ENCODE measurements at regions not wholly inside any gene's neighbourhood (a gene's known extent, or its start where the extent isn't known, plus 50 kb on each side); places are given as distances from the start of the nearest gene placed in this dataset.

DNA sequence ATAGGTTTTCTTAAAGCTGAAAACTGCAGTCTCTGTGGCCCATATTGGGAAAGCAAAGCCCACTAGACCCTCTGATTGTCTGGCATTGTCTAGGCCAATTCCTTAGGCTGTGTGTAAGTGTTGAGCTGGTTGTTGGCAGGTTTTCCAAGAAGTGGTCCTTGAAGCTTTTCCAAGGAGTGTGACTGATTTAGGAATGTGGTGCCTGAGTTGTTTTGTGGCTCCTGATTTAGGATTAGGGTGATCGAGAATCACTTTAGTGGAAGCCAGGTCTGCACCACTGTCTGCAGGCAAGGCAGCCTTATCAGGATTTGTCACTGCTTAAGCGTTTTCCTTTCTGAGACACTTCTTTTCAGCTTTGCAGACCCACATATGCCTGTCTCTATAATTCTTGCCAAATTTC, 339.0 kb upstream of the DDX53 start:
- H3K27me3 Mint-ChIP-seq (ENCODE audit: insufficient read depth) = no peaks in the 10 kb centered on the region
- WGBS, 2 experiments (ENCODE audit: insufficient coverage in 1 of 2, insufficient read length in 1 of 2) = 88% methylated on average over 2 of the region's 2 CpGs; no CpG with 5 or more reads in 1 of the 2 experiments
- H3K9me3 Mint-ChIP-seq = peaks cover 6% of the 10 kb centered on the region
- no peak overlapping the region for H3K4me3 ChIP-seq (ENCODE audit: low read length)
- no peak for DNase-seq
- no peaks in the 10 kb centered on the region for H3K36me3 Mint-ChIP-seq (ENCODE audit: low read depth)
- TF ChIP-seq, protein P1, sequence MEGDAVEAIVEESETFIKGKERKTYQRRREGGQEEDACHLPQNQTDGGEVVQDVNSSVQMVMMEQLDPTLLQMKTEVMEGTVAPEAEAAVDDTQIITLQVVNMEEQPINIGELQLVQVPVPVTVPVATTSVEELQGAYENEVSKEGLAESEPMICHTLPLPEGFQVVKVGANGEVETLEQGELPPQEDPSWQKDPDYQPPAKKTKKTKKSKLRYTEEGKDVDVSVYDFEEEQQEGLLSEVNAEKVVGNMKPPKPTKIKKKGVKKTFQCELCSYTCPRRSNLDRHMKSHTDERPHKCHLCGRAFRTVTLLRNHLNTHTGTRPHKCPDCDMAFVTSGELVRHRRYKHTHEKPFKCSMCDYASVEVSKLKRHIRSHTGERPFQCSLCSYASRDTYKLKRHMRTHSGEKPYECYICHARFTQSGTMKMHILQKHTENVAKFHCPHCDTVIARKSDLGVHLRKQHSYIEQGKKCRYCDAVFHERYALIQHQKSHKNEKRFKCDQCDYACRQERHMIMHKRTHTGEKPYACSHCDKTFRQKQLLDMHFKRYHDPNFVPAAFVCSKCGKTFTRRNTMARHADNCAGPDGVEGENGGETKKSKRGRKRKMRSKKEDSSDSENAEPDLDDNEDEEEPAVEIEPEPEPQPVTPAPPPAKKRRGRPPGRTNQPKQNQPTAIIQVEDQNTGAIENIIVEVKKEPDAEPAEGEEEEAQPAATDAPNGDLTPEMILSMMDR (conservative IDR thresholded peaks at IDR 0.05) = no peak
- no peak overlapping the region for H3K4me3 Mint-ChIP-seq
- H3K27ac Mint-ChIP-seq = no peak overlapping the region
- no peaks in the 10 kb centered on the region for H3K27me3 ChIP-seq (ENCODE audit: control insufficient read depth, insufficient read depth, low read length, poor library complexity, severe bottlenecking)
- H3K27ac ChIP-seq (ENCODE audit: low read depth, low read length) = no peak overlapping the region
- H3K9ac ChIP-seq (ENCODE audit: extremely low read depth, low read length, poor library complexity, severe bottlenecking) = no peak overlapping the region
- peaks cover 9% of the 10 kb centered on the region for H3K9me3 ChIP-seq (ENCODE audit: control insufficient read depth, low read length)
- H3K4me1 ChIP-seq (ENCODE audit: control insufficient read depth, insufficient read depth, low read length) = no peaks in the 10 kb centered on the region
- peaks cover 23% of the 10 kb centered on the region for H3K4me1 Mint-ChIP-seq
- H3K36me3 ChIP-seq (ENCODE audit: control insufficient read depth, insufficient read depth, low read length) = no peaks in the 10 kb centered on the region

DNA sequence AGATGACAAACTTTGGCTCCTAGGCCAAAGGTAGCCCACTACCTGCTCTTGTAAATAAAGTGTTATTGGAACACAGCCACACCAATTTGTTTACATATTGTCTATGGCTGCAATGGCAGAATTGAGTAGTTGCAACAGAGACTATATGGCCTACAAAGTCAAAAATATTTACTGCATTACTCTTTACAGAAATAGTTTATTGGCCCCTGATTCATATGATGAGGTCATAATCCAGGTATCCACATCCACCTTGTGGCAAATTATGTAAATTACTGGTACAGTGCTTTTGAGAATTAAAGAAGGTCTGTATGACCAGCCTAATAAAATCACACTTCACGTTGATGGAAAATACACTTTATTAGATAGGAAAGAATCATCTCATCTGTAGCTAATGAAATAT, 337.0 kb upstream of the DDX53 start:
- no peak overlapping the region for H3K4me3 Mint-ChIP-seq
- H3K4me1 Mint-ChIP-seq = peaks cover 23% of the 10 kb centered on the region
- DNase-seq = no peak
- H3K4me1 ChIP-seq (ENCODE audit: control insufficient read depth, insufficient read depth, low read length) = no peaks in the 10 kb centered on the region
- no peaks in the 10 kb centered on the region for H3K36me3 Mint-ChIP-seq (ENCODE audit: low read depth)
- H3K36me3 ChIP-seq (ENCODE audit: control insufficient read depth, insufficient read depth, low read length) = no peaks in the 10 kb centered on the region
- H3K9me3 ChIP-seq (ENCODE audit: control insufficient read depth, low read length) = no peaks in the 10 kb centered on the region
- H3K9me3 Mint-ChIP-seq = peaks cover 5% of the 10 kb centered on the region
- no peak overlapping the region for H3K27ac Mint-ChIP-seq
- no peak overlapping the region for H3K9ac ChIP-seq (ENCODE audit: extremely low read depth, low read length, poor library complexity, severe bottlenecking)
- H3K27me3 Mint-ChIP-seq (ENCODE audit: insufficient read depth) = no peaks in the 10 kb centered on the region
- WGBS, 2 experiments (ENCODE audit: insufficient coverage in 1 of 2, insufficient read length in 1 of 2) = no CpG with 5 or more reads among the region's 1 CpG
- no peaks in the 10 kb centered on the region for H3K27me3 ChIP-seq (ENCODE audit: control insufficient read depth, insufficient read depth, low read length, poor library complexity, severe bottlenecking)
- no peak overlapping the region for H3K27ac ChIP-seq (ENCODE audit: low read depth, low read length)
- TF ChIP-seq, protein P1 (conservative IDR thresholded peaks at IDR 0.05) = no peak
- H3K4me3 ChIP-seq (ENCODE audit: low read length) = no peak overlapping the region

DNA sequence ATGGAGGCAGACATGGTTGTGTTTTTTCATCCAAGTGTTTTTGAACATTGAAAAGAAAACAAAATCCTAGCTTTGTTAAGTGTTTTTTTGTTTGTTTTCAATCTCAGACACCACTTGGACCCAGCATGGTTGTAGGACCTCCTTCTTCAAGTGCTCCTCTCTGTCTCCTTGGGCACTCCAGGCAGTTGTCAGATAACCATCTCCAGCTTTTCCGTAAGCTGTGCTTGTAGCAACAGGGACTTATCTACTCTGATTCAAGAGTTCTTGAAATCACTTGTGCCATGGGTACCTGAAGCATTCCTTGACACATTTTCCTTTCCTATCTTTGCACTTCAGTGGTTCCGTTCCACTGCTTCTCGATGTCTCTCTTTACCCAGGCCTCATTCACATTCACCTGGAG, 334.9 kb upstream of the DDX53 start:
- no peaks in the 10 kb centered on the region for H3K4me1 ChIP-seq (ENCODE audit: control insufficient read depth, insufficient read depth, low read length)
- DNase-seq = no peak
- WGBS, 2 experiments (ENCODE audit: insufficient coverage in 1 of 2, insufficient read length in 1 of 2) = 72 to 89% methylated on average over 3 of the region's 3 CpGs
- no peak overlapping the region for H3K27ac ChIP-seq (ENCODE audit: low read depth, low read length)
- H3K36me3 ChIP-seq (ENCODE audit: control insufficient read depth, insufficient read depth, low read length) = no peaks in the 10 kb centered on the region
- H3K4me1 Mint-ChIP-seq = peaks cover 23% of the 10 kb centered on the region
- no peak overlapping the region for H3K4me3 Mint-ChIP-seq
- no peaks in the 10 kb centered on the region for H3K27me3 ChIP-seq (ENCODE audit: control insufficient read depth, insufficient read depth, low read length, poor library complexity, severe bottlenecking)
- H3K9ac ChIP-seq (ENCODE audit: extremely low read depth, low read length, poor library complexity, severe bottlenecking) = no peak overlapping the region
- no peak overlapping the region for H3K4me3 ChIP-seq (ENCODE audit: low read length)
- no peaks in the 10 kb centered on the region for H3K27me3 Mint-ChIP-seq (ENCODE audit: insufficient read depth)
- no peaks in the 10 kb centered on the region for H3K9me3 ChIP-seq (ENCODE audit: control insufficient read depth, low read length)
- H3K27ac Mint-ChIP-seq = no peak overlapping the region
- peaks cover 5% of the 10 kb centered on the region for H3K9me3 Mint-ChIP-seq
- no peaks in the 10 kb centered on the region for H3K36me3 Mint-ChIP-seq (ENCODE audit: low read depth)
- TF ChIP-seq, protein P1 (conservative IDR thresholded peaks at IDR 0.05) = no peak
